PC-3 (cell line): ENCODE measurements at regions not wholly inside any gene's neighbourhood (a gene's known extent, or its start where the extent isn't known, plus 50 kb on each side); places are given as distances from the start of the nearest gene placed in this dataset.

ENCODE experiments used
- EZH2 ChIP-seq: fragments of 300-600 bp; sonication (generic); IDR thresholded peaks from one replicate; pipeline ENCODE4 v1.6.1; 2017; ENCODE audit warnings: antibody characterized with exemption, mild to moderate bottlenecking, low read length; ENCODE audit not compliant: unreplicated experiment
- EZH2phosphoT487 ChIP-seq: fragments of 300-600 bp; sonication (generic); IDR thresholded peaks from 2 replicates; pipeline ENCODE4 v1.6.1; 2018; ENCODE audit warnings: mild to moderate bottlenecking, antibody characterized with exemption, low read length, borderline replicate concordance
- TF ChIP-seq, protein P1 (sequence below): fragments of 300-600 bp; sonication (generic); conservative IDR thresholded peaks from 2 replicates; pipeline ENCODE4 v1.5.1; 2017; ENCODE audit warnings: antibody characterized with exemption, low read depth, mild to moderate bottlenecking, low read length

GRCh38 chr18:30828700-30829099 is 213.8 kb downstream of the DSC3 start:
- no peak for TF ChIP-seq EZH2
- no peak for TF ChIP-seq EZH2phosphoT487
- TF ChIP-seq, protein P1, sequence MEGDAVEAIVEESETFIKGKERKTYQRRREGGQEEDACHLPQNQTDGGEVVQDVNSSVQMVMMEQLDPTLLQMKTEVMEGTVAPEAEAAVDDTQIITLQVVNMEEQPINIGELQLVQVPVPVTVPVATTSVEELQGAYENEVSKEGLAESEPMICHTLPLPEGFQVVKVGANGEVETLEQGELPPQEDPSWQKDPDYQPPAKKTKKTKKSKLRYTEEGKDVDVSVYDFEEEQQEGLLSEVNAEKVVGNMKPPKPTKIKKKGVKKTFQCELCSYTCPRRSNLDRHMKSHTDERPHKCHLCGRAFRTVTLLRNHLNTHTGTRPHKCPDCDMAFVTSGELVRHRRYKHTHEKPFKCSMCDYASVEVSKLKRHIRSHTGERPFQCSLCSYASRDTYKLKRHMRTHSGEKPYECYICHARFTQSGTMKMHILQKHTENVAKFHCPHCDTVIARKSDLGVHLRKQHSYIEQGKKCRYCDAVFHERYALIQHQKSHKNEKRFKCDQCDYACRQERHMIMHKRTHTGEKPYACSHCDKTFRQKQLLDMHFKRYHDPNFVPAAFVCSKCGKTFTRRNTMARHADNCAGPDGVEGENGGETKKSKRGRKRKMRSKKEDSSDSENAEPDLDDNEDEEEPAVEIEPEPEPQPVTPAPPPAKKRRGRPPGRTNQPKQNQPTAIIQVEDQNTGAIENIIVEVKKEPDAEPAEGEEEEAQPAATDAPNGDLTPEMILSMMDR: no peak
